Thyroid gland (tissue), 4 donors: ENCODE measurements at regions not wholly inside any gene's neighbourhood (a gene's known extent, or its start where the extent isn't known, plus 50 kb on each side); places are given as distances from the start of the nearest gene placed in this dataset.

Source experiments
- CTCF ChIP-seq, 6 experiments: fragments of 200-600 bp in 3 of 6; fragments of 450-650 bp in 3 of 6; sonication (generic) in 3 of 6; IDR thresholded peaks; one replicate each; pipeline ENCODE4 v1.5.1; 2016 to 2019; ENCODE audit warnings: antibody characterized with exemption in 6 of 6, mild to moderate bottlenecking in 2 of 6, inconsistent platforms in 1 of 6, moderate library complexity in 1 of 6
- POLR2A ChIP-seq, 2 donors: fragments of 450-650 bp; IDR thresholded peaks; one replicate each; pipeline ENCODE4 v1.6.1; 2017; ENCODE audit warnings: antibody characterized with exemption in 2 of 2, mild to moderate bottlenecking in 2 of 2, moderate library complexity in 1 of 2

GRCh38 chr2:120994301-120994995, 258.8 kb downstream of the GLI2 start:
- TF ChIP-seq POLR2A (IDR thresholded peaks at IDR 0.05): no peak
- TF ChIP-seq CTCF (IDR thresholded peaks at IDR 0.05): no peak
